ENCODE measurements at regions not wholly inside any gene's neighbourhood (a gene's known extent, or its start where the extent isn't known, plus 50 kb on each side); places are given as distances from the start of the nearest gene placed in this dataset.

DNA sequence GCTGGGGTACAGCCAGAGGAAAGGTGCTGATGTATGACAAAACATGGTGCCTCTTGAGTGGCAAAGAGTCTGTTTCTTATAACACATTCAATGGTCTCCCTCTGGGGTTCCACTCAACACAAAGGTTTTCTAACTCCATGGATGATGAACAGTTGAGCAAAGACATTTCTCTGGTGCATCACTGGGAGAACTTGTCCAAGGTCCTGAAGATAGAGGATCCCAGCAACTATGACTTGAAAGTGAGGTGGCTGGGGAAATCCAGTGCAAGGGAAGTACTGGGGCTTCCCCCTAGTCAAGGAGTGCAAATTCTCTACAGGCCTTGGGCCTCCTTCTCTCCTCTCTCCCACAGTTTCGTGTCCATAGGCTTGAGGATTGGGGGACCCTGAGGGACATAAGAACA lies 431.1 kb downstream of the WDR72 start:
- TF ChIP-seq, protein P1, sequence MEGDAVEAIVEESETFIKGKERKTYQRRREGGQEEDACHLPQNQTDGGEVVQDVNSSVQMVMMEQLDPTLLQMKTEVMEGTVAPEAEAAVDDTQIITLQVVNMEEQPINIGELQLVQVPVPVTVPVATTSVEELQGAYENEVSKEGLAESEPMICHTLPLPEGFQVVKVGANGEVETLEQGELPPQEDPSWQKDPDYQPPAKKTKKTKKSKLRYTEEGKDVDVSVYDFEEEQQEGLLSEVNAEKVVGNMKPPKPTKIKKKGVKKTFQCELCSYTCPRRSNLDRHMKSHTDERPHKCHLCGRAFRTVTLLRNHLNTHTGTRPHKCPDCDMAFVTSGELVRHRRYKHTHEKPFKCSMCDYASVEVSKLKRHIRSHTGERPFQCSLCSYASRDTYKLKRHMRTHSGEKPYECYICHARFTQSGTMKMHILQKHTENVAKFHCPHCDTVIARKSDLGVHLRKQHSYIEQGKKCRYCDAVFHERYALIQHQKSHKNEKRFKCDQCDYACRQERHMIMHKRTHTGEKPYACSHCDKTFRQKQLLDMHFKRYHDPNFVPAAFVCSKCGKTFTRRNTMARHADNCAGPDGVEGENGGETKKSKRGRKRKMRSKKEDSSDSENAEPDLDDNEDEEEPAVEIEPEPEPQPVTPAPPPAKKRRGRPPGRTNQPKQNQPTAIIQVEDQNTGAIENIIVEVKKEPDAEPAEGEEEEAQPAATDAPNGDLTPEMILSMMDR (IDR thresholded peaks at IDR 0.05; ENCODE audit: insufficient read depth, low read length): no peak
- TF ChIP-seq SPI1 (IDR thresholded peaks at IDR 0.05; ENCODE audit: borderline replicate concordance, low read depth) (no peak), GABPA (IDR thresholded peaks at IDR 0.05; ENCODE audit: low read depth) (no peak), POLR2AphosphoS5 (IDR thresholded peaks at IDR 0.05; ENCODE audit: low read depth) (no peak)
- TF ChIP-seq, protein P2, sequence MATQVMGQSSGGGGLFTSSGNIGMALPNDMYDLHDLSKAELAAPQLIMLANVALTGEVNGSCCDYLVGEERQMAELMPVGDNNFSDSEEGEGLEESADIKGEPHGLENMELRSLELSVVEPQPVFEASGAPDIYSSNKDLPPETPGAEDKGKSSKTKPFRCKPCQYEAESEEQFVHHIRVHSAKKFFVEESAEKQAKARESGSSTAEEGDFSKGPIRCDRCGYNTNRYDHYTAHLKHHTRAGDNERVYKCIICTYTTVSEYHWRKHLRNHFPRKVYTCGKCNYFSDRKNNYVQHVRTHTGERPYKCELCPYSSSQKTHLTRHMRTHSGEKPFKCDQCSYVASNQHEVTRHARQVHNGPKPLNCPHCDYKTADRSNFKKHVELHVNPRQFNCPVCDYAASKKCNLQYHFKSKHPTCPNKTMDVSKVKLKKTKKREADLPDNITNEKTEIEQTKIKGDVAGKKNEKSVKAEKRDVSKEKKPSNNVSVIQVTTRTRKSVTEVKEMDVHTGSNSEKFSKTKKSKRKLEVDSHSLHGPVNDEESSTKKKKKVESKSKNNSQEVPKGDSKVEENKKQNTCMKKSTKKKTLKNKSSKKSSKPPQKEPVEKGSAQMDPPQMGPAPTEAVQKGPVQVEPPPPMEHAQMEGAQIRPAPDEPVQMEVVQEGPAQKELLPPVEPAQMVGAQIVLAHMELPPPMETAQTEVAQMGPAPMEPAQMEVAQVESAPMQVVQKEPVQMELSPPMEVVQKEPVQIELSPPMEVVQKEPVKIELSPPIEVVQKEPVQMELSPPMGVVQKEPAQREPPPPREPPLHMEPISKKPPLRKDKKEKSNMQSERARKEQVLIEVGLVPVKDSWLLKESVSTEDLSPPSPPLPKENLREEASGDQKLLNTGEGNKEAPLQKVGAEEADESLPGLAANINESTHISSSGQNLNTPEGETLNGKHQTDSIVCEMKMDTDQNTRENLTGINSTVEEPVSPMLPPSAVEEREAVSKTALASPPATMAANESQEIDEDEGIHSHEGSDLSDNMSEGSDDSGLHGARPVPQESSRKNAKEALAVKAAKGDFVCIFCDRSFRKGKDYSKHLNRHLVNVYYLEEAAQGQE (IDR thresholded peaks at IDR 0.05; ENCODE audit: insufficient replicate concordance, low read depth): peak; percentile 88

Measured in HL-60 (cell line).